ENCODE measurements at regions not wholly inside any gene's neighbourhood (a gene's known extent, or its start where the extent isn't known, plus 50 kb on each side); places are given as distances from the start of the nearest gene placed in this dataset.
"Not testable (repeated sequence)": the region's sequence is repeated elsewhere in the genome, so short reads cannot be mapped to it uniquely, and the experiment has no call there.

- DNase-seq = peak; percentile 4
These were observed 83.2 kb upstream of the KIF5B start for GRCh38 chr10:32139223-32140073.

GRCh38 chr10:32136927-32137326 is 80.7 kb upstream of the KIF5B start:
- DNase-seq = not testable (repeated sequence)

- not testable (repeated sequence) for DNase-seq
These were observed 79.6 kb upstream of the KIF5B start for GRCh38 chr10:32135796-32136195.

GRCh38 chr10:32132357-32132946 is 76.2 kb upstream of the KIF5B start:
- DNase-seq = no peak

DNA sequence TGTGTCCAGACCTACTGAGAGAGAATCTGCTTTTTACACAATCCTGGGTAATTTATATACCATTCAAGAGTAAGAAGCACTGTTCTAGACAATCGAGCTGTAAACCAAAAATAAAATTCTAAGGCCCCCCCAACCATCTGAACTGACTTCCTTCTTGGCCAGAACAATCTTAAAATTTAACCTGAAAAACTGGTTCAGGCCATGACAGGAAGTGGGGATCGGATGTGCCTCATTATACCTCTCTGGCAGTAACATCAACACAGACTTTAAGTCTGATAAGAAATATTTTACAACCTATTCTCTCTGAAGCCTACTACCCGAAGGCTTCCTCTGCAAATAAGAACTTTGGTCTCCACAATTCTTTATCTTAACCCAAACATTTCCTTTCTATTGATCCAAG is 75.2 kb upstream of the KIF5B start:
- DNase-seq = no peak

DNA sequence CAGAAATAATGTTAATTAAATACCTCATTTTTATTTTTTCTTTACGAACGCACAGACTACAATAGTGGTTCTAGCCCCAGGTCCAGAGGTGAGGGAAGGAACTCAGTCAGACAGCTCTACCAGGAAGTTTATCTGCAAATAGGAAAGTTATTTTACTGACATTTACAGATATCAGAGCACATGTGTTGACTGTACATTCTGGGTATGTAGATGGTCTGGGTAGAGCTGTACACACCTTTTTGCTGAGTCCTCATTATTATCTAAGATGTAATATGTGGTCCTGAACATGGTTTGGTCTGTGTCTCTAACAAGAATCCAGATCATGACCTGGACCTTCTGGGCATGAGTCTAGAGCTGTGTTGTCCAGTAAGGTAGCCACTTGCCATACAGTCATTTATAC is 74.6 kb upstream of the KIF5B start:
- no peak for DNase-seq

GRCh38 chr10:32125023-32125422 is 68.8 kb upstream of the KIF5B start:
- no peak for DNase-seq

DNA sequence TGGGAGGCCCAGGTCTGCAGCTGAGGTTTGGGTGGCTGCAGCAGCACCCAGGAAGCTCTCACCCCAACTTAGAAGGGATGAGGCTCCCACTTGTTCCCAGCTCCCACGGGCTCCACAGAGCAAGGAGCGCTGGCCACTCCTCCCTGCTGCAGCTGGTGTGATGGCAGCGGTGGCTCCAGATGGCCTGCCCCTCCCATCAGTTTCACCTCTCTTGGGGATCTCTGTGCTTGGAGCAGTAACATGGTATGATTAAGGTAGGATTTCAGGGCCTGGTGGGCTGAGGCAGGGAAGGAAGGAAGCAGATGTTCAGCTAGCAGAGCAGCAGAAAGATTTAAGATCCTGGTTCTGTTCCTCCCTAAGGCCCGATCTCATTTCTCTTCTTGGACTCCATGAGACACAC is 66.8 kb upstream of the KIF5B start:
- no peak for DNase-seq

GRCh38 chr10:32121648-32122047 is 65.4 kb upstream of the KIF5B start:
- DNase-seq = no peak

GRCh38 chr10:32120147-32120546 is 63.9 kb upstream of the KIF5B start:
- no peak for DNase-seq

GRCh38 chr10:32114508-32114907 is 58.3 kb upstream of the KIF5B start:
- DNase-seq = no peak

DNA sequence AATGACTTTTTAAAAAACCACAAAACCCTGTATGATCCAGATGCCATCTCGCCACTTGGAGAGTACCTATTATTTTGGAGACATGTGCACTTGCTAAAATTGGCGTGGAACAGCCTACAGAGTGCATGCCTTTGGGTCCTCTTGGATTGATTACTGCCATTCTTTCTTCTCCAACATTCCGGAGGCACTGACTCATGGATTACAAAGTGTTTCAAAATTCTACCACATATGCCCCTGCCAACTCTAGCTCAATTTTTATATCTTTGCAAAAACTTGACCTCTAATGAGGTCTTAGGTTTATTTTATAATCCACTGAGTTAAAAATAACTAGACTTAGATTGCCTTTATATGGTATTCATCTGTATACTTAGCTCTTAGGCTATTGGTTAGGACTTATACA is 55.8 kb upstream of the KIF5B start:
- DNase-seq = no peak

DNA sequence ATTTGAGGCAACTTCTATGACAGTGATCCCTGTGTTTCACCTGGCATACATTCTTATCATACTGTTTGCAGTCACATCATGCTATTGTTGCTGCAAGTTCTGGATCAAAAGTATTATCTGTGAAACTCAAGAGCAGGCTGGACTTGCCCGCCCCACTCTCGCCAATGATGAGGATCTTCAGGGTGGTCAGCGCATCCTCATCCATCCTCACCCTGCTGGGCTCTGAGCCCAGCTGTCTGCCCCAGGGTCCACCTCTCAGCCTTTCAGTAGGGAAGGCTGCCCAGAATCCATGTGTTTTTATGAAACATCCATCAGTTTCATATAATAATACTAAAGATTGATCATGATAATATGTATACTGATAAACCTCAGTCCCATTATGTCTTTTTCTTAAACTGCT is 55.4 kb upstream of the KIF5B start:
- no peak for DNase-seq

- no peak for DNase-seq
These were observed 54.6 kb upstream of the KIF5B start for GRCh38 chr10:32110790-32111189.

DNA sequence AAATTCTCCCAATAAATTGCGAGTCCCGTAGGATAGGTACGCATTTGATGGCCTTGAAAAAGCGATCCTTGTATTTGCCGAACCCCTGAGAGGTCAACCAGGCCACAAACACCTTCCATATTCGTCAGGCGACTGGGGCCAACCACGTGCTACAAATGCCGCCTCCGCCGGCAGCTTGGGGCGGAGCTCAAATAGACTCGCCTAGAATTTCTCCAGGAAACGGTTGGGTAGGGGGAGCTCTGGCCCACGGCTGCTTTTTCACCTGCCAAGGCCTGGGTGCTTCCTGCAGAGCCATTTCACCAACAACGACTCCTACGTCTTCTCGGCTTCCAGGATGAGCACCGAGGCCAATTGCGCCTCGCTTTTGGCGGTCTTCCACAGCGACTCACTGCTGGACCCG is 53.4 kb upstream of the KIF5B start:
- DNase-seq = no peak

All from SIG-M5 (cell line).